ENCODE measurements at regions not wholly inside any gene's neighbourhood (a gene's known extent, or its start where the extent isn't known, plus 50 kb on each side); places are given as distances from the start of the nearest gene placed in this dataset.

DNA sequence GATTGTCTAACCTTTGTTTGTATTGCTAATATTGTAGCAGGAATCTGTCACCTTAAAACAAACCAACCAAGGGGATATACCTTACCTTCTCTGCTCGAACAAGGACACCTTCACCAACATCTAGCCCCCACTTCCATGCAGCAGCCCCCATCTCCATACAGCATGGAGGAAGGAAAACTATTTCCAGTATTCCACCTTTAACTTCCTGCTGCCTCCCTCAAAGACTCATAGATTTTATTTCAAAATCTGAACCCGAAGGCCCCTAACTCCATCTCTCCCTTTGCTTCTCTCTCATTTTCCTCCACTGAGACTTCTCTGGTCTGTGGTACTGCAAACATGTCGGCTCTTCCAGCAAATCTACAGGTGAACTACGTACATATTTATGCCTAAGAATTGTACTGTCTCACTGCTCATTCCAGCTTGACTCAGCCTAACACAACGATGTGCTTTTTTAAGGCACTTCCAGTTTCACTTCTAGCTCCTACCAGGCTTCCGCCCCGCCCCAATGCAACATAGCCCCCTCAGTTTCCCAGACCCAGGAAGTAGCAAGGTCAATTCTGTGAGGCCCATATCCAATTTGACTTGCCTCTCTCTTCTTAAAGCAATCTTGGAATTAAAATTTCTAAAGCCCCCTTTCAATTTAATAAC lies 70.7 kb upstream of the RNF38 start:
- no peak for TF ChIP-seq POLR2AphosphoS5 (IDR thresholded peaks at IDR 0.05)
- TF ChIP-seq, protein P1, sequence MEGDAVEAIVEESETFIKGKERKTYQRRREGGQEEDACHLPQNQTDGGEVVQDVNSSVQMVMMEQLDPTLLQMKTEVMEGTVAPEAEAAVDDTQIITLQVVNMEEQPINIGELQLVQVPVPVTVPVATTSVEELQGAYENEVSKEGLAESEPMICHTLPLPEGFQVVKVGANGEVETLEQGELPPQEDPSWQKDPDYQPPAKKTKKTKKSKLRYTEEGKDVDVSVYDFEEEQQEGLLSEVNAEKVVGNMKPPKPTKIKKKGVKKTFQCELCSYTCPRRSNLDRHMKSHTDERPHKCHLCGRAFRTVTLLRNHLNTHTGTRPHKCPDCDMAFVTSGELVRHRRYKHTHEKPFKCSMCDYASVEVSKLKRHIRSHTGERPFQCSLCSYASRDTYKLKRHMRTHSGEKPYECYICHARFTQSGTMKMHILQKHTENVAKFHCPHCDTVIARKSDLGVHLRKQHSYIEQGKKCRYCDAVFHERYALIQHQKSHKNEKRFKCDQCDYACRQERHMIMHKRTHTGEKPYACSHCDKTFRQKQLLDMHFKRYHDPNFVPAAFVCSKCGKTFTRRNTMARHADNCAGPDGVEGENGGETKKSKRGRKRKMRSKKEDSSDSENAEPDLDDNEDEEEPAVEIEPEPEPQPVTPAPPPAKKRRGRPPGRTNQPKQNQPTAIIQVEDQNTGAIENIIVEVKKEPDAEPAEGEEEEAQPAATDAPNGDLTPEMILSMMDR (IDR thresholded peaks at IDR 0.05), result no peak
